ENCODE measurements at regions not wholly inside any gene's neighbourhood (a gene's known extent, or its start where the extent isn't known, plus 50 kb on each side); places are given as distances from the start of the nearest gene placed in this dataset.

DNA sequence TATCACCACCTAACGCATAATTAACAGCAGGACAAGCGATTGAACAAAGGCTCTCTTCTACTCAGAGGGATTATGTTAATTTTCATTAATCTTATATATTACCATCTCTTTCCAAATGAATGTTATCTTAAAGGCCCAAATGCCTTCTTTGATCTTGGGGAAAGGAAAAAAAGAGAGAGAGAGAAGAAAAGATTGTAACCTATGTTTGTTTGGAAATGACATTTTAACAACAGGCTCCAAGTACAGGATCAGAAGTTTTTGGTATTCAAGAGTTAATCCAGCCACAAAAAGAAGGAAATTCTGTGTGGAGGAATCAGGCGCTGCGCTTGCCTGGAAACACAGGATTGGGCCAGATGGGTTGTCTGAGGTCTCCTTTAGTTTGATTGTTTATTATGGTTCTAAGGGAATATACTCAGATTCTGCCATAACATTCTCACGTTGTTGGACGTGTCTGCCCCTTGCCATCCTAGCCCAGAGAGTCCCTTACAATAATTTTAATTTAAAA, 100.7 kb upstream of the STX18 start:
- TF ChIP-seq, protein P1, sequence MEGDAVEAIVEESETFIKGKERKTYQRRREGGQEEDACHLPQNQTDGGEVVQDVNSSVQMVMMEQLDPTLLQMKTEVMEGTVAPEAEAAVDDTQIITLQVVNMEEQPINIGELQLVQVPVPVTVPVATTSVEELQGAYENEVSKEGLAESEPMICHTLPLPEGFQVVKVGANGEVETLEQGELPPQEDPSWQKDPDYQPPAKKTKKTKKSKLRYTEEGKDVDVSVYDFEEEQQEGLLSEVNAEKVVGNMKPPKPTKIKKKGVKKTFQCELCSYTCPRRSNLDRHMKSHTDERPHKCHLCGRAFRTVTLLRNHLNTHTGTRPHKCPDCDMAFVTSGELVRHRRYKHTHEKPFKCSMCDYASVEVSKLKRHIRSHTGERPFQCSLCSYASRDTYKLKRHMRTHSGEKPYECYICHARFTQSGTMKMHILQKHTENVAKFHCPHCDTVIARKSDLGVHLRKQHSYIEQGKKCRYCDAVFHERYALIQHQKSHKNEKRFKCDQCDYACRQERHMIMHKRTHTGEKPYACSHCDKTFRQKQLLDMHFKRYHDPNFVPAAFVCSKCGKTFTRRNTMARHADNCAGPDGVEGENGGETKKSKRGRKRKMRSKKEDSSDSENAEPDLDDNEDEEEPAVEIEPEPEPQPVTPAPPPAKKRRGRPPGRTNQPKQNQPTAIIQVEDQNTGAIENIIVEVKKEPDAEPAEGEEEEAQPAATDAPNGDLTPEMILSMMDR (IDR thresholded peaks at IDR 0.05; ENCODE audit: low read depth, low read length, poor library complexity, severe bottlenecking) = no peak
- TF ChIP-seq EZH2phosphoT487 (IDR thresholded peaks at IDR 0.05; ENCODE audit: borderline replicate concordance, low read length) = no peak
